GM18909 (cell line): ENCODE measurements at regions not wholly inside any gene's neighbourhood (a gene's known extent, or its start where the extent isn't known, plus 50 kb on each side); places are given as distances from the start of the nearest gene placed in this dataset.

Experiments
- ATAC-seq: cut with Tn5 transposase; IDR thresholded peaks from one replicate; pipeline ENCODE4 v1.9.1; 2021; ENCODE audit warnings: mild to moderate bottlenecking; ENCODE audit not compliant: unreplicated experiment, poor library complexity

GRCh38 chr14:101331661-101332169 is 229.6 kb upstream of the DIO3 start:
- no peak for ATAC-seq

- no peak for ATAC-seq
These were observed 229.0 kb upstream of the DIO3 start for GRCh38 chr14:101332281-101332680.

GRCh38 chr14:101333335-101334280 is 227.7 kb upstream of the DIO3 start:
- ATAC-seq: no peak

GRCh38 chr14:101334656-101335055 is 226.6 kb upstream of the DIO3 start:
- no peak for ATAC-seq

GRCh38 chr14:101335061-101335661 is 226.1 kb upstream of the DIO3 start:
- ATAC-seq: no peak

- no peak for ATAC-seq
These were observed 225.1 kb upstream of the DIO3 start for GRCh38 chr14:101336183-101336582.

GRCh38 chr14:101337053-101337452 is 224.2 kb upstream of the DIO3 start:
- ATAC-seq: no peak

GRCh38 chr14:101340556-101340955 is 220.7 kb upstream of the DIO3 start:
- no peak for ATAC-seq

GRCh38 chr14:101347893-101348777 is 213.2 kb upstream of the DIO3 start:
- ATAC-seq: no peak

- no peak for ATAC-seq
These were observed 212.2 kb upstream of the DIO3 start for GRCh38 chr14:101349108-101349507.

- no peak for ATAC-seq
These were observed 211.3 kb upstream of the DIO3 start for GRCh38 chr14:101350021-101350420.

GRCh38 chr14:101350691-101351090 is 210.6 kb upstream of the DIO3 start:
- no peak for ATAC-seq

- no peak for ATAC-seq
These were observed 210.1 kb upstream of the DIO3 start for GRCh38 chr14:101351146-101351545.

- no peak for ATAC-seq
These were observed 209.5 kb upstream of the DIO3 start for GRCh38 chr14:101351769-101352168.

GRCh38 chr14:101352567-101352966 is 208.7 kb upstream of the DIO3 start:
- no peak for ATAC-seq

- ATAC-seq: no peak
These were observed 207.9 kb upstream of the DIO3 start for GRCh38 chr14:101353422-101353821.

GRCh38 chr14:101354726-101355125 is 206.6 kb upstream of the DIO3 start:
- ATAC-seq: no peak

GRCh38 chr14:101355284-101355683 is 206.0 kb upstream of the DIO3 start:
- no peak for ATAC-seq

- ATAC-seq: no peak
These were observed 204.3 kb upstream of the DIO3 start for GRCh38 chr14:101357038-101357437.

- no peak for ATAC-seq
These were observed 203.6 kb upstream of the DIO3 start for GRCh38 chr14:101357559-101358319.
